Fibroblast of skin of abdomen (primary cell): ENCODE measurements at regions not wholly inside any gene's neighbourhood (a gene's known extent, or its start where the extent isn't known, plus 50 kb on each side); places are given as distances from the start of the nearest gene placed in this dataset.
"Not testable (repeated sequence)": the region's sequence is repeated elsewhere in the genome, so short reads cannot be mapped to it uniquely, and the experiment has no call there.

Experiments used
- DNase-seq: peaks from one replicate; pipeline ENCODE4 v3.0.0-alpha.2; 2013

DNA sequence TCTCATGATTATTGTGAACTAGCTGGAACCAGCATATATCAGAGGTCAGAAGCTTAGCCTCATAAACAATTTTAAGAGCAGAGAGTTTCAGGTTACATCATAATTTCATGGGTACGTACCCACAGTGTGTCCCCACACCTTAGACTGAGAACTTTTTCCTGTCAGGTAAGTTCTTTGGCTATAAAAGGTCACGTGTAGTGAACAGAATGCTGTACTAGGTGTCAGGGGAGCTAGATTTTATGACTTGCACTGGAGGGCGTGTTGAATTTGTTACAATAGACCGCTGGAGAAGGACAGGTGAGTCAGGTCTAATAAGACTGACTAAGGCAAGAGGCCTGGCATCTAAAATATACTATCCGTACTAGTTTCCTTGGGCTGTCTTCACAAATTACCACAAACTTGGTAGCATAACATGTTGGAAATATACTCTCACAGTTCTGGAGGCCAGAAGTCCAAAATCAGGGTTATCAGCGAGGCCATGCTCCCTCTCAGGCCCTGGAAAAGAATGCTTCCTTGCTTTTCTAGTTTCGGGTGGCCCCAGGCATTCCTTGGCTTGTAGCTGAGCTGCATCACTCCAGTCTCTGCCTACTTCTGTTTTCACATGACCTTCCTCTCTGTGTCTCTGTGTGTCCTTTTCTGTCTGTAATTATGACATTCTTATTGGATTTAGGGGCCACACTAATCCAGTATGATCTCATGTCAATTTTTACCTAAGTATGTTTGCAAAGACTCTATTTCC, 512.0 kb upstream of the NR3C2 start:
- no peak for DNase-seq

DNA sequence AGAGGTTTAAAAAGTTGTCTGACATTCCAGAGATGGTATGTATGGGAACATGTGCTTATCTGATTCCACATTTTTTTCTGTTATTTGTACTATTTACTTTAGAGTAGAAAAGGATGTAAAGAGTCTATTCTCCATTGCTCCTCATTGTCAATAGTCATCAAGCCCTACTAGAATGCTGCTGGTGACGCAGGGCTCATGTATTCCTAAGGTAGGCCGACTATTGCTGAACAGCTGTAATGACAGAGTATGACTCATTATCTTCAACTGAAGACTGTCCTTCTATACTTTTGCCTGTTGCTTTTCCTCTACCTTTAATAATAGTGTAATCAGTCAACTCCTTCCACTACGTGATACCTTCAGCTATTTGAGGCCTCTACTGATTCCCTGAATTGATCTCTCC, 509.1 kb upstream of the NR3C2 start:
- no peak for DNase-seq

DNA sequence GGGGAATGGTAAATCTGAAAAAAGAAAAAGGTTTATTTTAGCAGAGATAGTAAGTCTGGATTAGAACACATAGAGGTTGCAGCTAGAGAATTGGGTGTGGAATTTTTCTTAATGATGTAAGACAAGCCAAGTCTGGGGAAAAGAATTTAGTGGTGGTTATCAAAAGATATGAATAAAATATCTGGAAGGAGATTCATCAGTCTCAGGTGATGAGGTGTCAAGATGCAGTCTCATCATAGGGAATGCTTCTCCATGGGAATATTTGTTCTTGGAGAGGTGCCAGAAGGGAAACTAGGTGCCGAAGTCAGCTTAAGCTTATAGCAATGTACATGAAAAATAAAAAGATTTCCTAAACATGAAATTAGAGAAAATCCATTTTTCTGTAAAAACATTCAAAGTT, 504.1 kb upstream of the NR3C2 start:
- no peak for DNase-seq

DNA sequence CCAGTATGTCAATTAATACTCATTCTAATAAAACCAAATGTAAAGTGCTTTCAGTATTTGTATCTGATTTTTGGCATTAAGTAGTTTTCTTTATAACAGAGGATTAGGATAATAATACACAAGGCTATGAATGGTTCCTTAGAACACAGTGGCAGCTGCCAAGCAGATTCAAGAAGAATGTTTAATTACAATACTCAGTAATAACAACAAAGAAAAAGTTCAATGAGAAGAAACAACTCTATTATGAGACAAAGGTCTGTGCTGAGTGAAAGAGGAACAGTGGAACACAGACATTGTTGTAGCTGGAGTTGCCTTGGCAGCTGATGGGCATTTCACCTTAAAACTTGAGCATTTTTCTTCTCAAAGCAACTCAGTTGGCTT, 502.6 kb upstream of the NR3C2 start:
- no peak for DNase-seq

DNA sequence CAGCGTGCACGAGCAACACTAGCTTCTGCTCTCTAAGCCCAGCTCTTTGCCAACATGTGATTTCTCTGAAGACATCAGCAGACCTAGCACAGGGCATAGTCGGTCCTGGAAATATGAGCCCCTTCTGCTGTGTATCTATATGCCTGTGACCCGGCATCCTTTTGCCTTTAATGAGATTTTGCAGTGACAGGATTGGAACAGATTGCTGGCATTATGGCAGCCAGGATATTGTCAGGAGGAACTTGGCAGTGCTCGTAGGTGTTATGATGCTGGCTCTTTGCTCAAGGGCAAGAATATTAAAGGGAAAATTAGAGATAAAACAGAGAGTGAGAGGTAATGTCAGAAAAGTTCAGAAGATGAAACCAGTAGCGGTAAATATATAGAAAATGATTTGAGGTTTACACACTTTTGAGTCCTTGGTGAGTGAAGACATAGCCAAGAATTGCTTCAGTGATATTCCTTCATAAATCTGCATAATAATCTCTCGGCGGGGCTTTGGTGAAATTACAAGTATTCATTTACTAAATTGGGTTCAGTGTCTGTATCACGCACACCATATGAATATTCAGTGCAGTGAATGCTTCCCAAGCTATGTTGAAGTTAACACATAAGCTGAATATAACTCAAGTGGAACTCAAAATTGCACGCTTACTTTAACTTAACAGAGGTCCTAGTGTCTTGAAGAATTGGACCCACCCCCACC, 502.1 kb upstream of the NR3C2 start:
- DNase-seq = no peak

DNA sequence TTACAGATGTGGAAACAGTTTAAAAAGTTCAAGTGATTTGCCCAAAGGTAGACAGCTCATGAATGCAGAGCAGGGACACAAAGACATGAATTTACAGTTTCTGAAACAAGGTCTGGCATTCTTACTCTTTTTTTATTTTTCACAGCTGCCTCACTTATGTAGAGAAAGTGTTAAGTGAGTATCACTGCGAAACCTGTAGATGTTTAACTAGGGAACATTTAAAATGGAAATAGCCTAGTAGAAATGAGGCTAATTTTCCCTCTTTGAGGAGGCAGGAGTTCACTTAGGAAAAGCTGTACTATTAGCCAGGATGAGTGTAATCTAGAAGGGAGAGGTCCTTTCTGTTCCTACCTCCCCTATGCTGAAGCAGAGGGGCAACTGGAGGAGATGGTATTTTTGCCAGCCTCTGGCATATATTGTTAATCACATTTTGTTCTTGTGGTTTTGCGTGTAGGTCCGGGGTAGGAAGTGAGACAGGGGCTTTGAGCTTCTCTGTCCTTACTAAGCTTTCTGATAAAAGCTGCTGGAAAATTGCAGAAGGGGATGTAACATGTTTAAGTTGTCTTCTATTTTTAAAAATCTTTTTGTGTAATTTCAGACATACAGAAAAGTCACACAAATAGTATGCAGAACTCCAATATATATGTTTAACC, 492.8 kb upstream of the NR3C2 start:
- DNase-seq = no peak

DNA sequence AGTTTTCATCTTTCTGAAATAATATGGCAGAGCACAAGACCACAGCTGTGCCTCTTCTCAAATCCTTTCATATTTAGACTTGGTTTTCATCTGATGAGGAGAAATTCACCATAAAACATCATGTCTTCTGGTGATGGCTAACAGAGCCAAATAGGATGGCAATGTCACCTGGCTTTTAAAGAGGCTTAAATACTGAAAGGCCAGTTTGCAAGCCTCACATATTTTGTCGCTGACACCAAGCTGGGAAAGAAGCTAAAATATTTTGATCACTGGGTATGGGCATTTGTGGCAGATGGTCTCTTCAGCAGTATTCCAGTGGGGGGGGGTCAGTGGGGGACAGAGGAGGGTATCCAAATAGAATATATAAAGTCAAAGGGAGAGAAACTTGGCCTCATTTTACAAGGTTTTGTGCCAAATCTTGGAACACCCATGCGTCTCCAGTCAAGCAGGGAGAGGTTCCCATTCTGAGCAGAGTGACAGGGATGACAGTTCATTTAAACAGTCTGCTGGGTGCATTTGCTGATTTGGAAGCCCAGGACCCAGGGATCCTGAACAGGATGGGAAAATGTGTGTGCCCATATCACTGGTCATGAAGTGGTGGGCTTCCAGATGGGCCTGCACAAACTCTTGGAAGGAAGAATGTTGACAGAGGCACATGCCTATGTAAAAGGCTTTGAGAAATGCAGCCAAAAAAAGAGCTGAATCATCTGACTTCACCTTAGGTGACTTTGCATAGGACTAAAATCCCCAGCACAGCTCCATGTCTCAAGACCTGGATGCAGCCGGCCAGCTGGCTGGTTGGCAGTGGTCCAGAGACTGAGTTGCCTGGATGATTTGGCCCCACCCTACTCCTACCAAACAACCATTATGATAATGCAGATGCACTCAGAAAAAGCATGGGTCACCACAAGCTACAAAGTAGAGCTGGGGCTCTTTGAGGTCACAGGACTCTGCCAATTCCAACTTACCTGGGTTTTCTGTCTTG, 484.4 kb upstream of the NR3C2 start:
- peak; percentile 23 for DNase-seq

DNA sequence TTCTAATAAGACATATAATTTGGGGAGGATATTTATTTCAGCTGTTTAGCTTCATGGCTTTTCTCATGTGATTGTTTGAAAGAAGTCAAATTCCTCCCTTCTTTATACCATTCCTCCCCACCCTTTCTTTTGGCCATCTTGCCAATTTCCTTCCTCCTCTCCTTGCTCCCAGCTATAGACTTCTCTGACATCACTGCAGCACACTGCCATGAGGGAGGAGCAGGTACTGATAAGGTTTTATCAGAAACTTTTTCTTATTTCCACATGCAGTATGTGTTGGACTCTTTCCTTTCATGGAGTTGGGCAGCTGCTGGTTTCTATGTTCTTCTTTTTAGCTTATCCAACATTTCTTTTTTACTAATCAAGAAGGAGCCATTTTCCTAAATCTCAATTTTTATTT, 481.7 kb upstream of the NR3C2 start:
- DNase-seq = no peak

DNA sequence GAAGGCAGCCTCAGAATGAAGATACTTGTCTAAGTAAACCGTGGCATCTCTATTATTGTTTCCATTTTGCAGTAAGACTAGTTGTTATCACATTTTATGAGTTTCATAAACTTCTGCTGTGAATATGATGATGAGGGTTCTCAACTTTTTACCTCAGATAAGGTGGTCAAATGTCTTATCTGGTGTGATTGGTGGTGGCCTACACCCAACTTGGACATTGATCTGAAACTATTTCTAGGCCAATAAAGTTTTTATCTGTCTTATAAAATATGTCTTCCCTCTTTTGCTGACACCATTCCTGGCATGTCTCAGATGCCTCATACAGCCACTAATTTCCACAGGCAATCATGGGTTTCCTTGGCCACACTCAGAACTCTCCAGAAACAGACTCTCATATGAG, 480.3 kb upstream of the NR3C2 start:
- DNase-seq = no peak

DNA sequence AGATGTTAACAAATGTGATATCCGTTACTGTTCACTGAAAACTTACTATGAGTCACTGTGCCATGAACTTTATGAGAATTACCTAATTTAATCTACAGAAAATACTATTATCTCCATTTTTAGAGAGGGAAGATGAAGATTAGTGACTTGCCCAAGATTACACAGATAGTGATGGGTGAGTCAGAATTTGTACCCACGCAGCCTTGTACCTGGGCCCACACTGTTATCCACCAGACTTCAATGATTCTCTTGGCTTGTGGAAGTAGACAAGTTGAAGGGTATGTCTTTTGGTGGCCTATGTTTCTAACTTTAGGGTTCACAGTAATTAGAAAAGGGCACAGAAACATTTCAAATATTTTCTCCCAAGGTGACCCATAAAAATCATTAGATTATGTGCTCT, 472.5 kb upstream of the NR3C2 start:
- DNase-seq = no peak

DNA sequence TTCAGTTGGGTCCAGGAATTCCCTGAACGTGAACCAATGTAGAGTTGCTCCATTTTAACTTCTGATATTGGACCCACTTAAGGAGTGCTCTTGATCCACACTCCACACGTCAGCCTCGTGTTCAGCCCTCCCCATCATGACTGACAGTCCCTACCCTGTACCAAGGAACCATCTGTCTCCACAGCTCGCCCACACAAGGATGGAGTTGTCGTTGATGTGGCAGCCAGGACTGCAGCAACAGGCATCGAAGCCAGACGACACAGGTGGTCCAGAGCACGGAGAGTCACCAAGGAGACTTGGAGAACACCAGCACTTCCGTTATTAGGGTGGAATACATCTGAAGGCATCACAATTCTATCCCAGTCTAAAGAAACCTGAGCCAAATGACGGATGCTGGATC, 472.1 kb upstream of the NR3C2 start:
- no peak for DNase-seq

DNA sequence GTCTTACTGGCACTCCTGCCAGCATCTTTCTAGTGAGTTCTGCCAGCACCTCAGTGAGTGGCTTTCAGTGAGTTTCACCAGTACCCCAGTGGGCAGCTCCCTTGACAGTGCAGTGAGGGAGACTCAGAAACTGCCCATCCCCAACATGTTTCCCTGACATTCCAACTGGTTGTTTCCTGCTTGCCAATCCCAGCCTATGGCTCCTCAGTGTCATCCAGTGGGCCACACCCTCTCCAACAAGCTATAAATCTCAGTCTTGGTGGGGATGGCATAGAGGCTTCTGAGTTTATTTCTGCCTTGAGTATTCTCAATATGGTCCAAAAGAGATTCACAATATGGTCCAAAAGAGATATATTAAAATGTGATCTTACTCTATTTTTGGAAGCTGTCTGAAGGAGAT, 461.2 kb upstream of the NR3C2 start:
- DNase-seq = no peak

DNA sequence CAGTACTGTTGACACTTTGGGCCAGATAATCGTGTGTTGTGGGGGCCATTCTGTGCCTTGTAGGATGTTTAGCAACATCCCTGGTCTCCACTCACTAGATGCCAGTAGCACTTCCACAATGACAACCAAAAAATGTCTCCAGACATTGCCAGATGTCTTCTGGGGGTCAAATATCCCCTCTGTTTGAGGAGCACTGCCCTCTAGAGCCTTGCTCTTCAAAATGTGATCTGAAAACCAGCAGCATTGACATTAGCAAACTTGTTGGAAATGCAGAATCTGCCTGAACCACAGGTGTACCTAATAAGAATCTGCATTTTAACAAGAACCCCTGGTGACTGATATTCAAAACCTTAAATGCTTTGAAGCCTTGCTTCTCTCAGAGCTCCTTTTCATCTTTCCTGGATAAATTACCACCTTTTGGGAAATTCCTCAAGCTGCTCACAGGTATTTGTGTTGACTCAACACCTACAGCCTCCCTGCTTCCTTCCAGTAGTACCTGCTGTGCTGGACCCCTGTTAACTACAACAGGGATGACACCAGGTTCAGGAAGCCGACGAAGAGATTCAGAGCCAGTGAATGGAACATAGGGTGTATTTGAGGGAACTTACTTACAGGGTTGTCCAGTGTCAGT, 459.0 kb upstream of the NR3C2 start:
- no peak for DNase-seq

DNA sequence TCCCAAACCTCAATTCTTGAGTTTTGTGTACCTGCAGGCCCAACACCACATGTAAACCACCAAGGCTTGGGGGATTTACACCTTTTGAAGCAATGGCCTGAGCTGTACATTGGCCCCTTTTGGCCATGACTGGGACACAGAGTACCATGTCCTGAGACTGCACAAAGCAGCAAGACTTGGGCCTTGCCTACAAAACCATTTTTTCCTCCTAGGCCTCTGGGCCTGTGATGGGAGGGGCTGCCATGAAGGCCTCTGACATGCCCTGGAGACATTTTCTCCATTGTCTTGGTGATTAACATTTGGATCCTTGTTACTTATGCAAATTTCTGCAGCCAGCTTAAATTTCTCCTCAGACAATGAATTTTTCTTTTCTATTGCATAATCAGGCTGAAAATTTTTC, 455.9 kb upstream of the NR3C2 start:
- DNase-seq = not testable (repeated sequence)

DNA sequence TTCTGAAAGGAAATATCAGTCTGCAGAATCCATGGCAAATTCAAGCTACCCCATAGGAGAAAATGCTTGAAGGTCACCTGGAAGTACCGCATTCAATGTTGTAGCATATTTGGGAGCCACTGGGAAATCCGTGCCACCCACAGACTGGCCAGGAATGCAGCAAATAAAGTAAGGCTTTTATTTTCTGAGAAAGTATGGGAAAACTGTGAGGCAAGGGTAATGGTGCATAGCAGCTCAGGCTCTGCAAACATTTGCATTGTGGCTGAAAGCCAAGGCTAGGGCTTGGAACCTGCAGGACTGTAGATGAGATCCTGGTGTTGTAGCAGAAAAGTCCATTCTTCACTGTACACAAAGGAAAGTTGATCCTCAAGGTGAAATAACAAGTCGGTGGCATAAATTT, 450.9 kb upstream of the NR3C2 start:
- no peak for DNase-seq

DNA sequence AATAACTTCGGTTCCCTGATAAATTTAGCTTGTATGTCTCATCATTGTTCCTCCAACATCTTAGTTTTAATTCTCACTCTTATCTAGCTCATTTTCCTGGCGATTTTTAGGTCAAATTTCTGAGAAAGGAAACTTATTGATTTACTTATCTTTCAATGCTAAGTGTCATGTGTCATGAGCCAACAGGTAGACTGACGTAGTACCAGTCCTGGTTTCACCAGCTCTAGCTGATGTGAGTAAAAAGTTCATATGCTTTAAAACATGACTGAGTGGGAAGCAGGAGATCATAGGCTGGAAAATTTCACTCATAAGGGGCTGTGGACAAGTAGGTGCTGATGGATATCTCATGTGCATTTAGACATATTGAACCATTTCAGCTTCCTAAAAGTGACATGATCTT, 441.7 kb upstream of the NR3C2 start:
- no peak for DNase-seq

DNA sequence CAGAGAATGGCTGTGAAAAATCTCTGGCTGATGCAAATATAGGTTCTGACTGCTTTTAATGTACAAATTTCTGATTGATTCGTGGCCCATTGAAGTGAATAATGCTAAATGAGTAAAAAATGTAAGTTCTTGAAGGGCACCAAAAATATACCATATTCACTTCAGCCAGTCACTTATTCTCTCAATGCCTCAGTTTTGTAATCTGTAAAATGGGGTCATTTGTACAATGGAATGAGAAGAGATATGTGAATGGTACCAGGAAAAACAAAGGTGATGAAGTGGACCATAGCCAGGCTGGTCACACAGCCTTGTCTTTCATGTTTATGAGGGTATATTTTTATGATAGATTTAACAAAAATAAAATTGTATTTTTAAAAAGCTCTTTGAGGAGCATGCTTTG, 441.2 kb upstream of the NR3C2 start:
- no peak for DNase-seq

DNA sequence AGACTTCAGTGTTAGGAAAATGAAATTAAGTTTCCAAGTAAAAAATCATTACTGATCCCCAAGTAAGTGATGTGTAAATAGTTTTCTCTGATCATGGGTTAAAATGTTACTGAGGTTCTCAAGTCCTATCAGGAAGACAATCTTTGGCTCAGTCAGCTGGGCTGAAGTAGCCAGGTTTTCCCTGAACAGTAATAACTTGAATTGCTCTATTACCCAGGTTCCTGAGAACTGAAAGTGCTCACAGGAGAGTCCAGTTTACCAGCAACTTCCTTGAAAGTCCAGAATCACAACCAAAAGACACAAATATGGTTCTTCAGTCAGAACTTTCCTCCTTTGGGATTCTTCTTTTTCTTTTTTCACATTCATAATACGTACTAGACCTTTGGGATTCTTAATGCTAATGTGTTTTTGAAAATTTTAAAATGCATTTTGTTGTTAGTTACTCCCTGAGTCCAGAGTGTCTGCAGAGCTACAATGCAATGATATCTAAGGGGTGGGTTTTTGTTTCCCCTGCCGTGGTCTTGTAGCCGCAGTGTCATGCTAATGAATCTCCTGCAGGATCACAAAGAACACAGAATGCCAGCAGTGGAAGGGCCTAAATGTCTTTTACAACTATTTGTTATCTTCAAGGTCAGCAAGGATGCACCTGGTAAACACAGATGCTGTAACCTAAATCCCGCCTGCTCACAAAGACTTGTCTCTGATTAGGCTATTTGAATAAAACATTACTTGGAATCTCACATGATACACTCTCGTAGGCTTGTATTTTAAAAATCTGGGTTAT, 439.8 kb upstream of the NR3C2 start:
- no peak for DNase-seq

DNA sequence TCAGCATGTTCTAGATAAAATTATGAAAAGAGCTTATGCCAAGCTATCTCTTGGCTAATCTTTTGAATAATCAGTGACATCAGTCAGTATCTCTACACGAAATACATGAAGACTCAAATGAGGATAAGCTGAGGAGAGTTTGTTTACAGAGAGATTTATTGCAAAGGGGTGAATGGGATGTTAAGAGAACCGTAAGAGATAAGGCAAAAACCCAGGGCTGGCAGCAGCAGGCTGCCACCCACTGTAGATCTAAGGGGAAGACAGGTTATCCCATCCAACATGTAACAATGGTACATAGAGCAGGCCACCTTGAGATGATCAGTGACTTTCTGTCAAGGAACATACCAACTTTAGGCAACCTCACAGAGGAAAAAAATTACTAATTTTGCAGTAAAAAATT, 432.1 kb upstream of the NR3C2 start:
- DNase-seq = no peak

DNA sequence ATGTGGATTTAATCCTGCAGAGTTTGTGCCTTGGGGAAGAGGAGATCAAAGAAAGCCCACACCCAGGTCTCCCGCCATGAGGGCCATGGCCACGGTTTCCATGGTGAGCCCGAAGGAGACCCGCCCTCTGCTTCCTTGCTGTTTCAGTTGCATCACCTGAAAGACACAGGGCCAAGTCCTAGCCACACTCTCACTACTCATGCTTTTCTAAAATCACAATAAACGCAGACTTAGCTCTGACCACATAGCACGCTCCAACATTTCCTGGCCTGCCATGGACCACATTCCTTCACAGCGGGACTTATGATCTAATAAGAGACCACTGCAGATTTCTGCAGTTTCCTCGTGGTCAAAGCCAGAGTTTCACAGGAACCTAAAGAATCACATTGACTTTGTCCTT, 426.0 kb upstream of the NR3C2 start:
- DNase-seq = no peak

DNA sequence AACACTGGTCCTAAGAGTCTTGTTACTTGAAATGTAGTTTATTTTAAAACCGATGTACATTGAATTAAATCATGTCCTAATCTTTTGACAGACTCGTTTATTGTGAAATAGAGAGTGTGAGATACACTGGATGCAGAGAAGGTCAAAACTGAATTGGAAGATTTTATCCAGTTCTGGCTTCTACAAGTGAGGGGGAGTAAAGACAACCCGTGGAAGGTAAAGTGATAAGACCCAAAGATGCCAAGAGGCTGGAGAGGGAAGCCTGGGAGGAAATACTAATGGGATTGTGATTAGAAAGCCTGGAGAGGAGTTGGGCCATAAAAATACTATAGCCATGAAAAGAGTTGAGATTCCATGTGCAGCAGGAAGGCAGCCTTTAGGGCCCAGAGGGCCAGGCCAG, 424.5 kb upstream of the NR3C2 start:
- DNase-seq = no peak
